Frontal cortex (tissue), 3 donors: ENCODE measurements at regions not wholly inside any gene's neighbourhood (a gene's known extent, or its start where the extent isn't known, plus 50 kb on each side); places are given as distances from the start of the nearest gene placed in this dataset.
"Not testable (repeated sequence)": the region's sequence is repeated elsewhere in the genome, so short reads cannot be mapped to it uniquely, and the experiment has no call there.

Source experiments
- DNase-seq, 2 donors: peaks; one replicate each; pipeline ENCODE4 v3.0.0; 2012; ENCODE audit warnings: low spot score in 2 of 2
- FAIRE-seq: peaks from 2 replicates; lab custom pipeline; 2012; peaks lifted over from hg19 to GRCh38; lab: Jason Lieb, UNC
- donor health status: control.
- donor health status: control.
- donor health status: control.

GRCh38 chr4:123200051-123200940 lies 196.3 kb upstream of the SPRY1 start:
- no peak for FAIRE-seq
- no peak for DNase-seq

DNA sequence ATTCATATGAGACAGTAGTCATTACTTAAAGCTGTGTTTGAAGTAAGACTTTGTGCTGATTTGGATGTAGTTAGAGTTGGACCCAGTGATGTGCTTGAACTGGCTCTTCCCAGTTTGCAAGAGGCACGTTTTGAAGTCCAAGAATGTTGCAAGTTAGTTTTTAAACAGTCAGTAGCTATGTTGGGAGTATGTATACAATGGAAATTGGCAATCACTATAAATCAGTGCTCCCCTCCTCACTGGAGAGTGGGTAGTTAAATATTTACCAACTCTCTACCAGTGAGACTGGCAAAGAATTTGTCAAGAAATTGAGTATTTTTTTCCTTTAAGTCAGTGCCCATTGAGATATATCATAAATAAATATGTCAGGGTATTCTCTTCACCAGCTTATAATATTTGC lies 191.9 kb upstream of the SPRY1 start:
- no peak for FAIRE-seq
- DNase-seq, result no peak

DNA sequence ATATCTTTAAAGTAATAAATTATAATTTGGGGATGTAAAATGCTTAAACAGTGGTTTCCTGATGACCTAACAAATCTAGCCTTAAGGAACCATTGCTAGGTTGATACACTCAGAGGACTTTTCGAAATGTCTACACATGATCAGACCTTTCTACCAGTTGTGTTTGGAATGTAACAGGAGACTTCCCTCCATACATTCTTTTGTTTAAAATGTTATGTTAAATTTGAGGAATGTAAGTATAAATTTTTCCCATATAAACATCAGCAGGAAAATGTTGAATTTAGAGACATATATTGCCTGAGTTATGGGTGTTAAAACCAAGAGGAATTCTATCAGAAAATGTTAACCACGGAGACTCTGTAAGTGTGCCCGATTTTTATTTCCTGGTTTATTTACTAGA lies 190.6 kb upstream of the SPRY1 start:
- FAIRE-seq (no peak), DNase-seq (no peak)

GRCh38 chr4:123209436-123209835 lies 187.2 kb upstream of the SPRY1 start:
- FAIRE-seq (no peak), DNase-seq (no peak)

- FAIRE-seq (no peak), DNase-seq (no peak)
These were observed 181.1 kb upstream of the SPRY1 start for GRCh38 chr4:123215536-123215935.

DNA sequence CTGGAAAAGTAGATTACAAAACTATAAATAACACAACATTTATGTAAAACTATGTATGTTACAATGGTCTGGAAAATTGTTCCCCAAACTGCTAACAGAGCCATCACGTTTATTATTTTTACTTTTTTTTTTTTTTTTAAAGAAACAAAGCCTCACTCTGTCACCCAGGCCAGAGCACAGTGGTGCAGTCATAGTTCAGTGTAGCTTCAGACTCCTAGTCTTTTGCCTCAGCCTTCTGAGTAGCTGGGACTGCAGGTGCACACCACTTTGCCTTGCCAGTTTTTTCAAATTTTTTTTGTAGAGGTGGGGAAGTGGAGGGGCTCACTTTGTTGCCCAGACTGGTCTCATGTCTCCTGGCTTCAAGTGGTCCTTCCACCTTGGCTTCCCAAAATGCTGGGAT lies 180.1 kb upstream of the SPRY1 start:
- FAIRE-seq, result no peak

DNA sequence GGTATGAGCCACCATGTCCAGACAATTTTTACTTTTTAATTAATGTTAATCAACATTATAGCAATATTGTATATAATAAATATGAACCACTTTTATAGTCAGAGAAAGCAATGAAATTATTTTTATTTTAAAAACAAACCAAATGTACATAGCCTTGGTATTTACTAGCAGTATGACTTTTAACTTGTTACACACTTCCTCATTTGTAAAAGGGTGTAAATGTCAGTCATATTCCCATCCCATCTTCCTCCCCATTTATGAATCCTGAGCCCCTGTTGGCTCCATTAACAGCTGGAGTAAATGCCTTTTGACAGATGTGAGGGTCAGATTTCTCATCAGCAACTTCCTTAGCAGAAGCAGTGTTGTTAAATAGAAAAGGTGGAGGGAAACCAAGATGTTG lies 179.6 kb upstream of the SPRY1 start:
- no peak for FAIRE-seq

More for the DNA sequence above, 180.1 kb upstream of the SPRY1 start:
- DNase-seq, result no peak

DNA sequence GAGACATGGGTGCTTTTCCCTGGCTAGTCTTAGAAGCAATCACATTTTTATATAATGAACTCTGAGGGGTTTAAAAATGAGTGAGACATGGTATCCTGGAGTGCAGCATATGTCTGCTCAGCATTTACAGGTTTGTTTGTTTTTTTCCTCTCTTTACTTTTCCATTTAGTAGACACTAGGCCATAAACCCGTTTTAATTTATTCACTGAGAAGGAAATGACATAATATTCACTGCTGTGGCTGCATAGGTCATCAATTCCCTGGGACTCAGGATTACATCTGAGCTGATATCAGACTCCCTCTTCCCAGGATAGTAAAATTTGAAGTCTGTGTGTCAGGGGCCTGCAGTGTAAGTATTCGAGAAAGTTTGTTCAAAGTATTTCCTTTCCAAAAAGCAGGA lies 178.9 kb upstream of the SPRY1 start:
- DNase-seq (no peak), FAIRE-seq (no peak)

More for the DNA sequence above, 179.6 kb upstream of the SPRY1 start:
- DNase-seq, result no peak

DNA sequence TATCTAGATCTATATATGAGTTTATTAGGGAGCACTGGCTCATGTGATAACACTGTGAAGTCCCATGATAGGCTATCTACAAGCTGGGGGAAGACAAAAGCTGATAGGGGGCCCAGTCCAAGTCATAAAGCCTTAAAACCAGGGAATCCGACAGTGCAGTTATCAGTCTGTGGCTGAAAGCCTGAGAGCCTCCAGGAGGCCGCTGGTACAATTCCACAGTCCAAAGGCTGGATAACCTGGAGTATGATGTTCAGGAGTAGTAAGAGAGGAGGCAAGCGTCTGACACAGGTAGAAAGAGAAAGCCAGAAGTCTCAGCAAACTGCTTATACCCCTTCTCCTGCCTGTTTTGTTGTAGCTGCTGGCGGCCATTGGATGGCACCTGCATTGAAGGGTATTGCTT lies 177.6 kb upstream of the SPRY1 start:
- DNase-seq (no peak), FAIRE-seq (no peak)

- DNase-seq (no peak), FAIRE-seq (no peak)
These were observed 167.3 kb upstream of the SPRY1 start for GRCh38 chr4:123229286-123229685.

DNA sequence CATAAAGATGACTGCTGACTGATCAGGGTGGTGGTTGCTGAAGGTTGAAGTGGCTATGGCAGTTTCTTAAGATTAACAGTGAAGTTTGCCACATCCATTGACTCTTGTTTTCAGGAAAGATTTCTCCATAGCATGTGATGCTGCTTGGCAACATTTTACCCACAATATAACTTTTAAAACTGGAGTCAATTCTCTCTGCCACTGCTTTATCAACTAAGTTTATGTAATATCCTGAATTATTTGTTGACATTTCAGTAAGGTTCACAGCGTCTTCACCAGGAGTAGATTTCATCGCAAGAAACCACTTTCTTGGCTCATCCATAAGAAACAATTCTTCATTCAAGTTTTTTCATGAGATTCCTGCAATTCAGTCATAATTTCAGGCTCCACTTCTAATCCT lies 166.5 kb upstream of the SPRY1 start:
- no peak for FAIRE-seq
- DNase-seq, result no peak

DNA sequence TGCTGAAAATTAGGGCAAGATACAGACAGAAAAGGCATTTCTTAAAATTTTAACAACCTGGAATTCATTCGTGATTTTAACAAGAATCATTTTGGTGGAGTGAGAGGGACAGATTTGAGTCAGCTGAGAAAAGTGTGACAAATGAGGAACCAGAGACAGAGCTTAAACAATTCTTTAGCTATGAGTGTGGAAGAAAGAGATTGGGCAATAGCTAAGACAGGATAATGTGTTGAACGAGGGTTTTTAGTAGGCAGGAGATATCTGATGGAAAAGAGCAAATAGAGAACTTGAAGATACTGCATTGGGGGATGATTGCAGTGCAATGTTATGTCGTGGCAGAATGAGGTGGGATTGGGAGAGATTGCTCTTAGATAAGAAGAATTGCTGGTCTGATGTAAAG lies 164.2 kb upstream of the SPRY1 start:
- FAIRE-seq (no peak), DNase-seq (no peak)

DNA sequence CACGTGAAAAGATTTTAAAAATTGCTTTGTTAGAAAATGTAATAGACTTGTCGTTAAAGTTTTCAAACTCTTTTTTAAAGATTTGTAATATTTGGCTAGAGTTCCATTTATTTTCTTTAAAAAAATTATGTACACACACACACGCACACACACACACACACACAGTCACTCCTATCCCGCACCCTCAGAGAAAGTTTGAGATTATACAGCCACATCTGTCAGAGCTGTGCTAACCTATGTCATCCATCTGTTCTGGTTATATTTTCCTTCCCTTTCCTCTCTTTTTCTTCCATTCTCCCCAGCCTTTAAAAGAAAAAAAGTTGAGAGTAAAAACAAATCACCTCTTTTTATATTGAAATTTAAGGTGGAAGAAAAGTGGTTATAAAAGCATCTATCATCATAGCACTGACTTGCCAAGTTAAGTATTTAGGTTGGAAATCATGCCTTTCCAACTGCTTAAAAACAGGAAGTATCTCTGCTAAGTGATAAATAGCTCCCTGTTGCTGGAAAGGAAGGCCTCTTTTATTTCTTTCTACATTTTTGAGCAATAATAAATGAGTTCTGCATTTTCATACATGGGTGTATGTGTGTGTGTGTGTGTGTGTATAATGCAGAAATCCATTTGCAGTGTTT lies 163.3 kb upstream of the SPRY1 start:
- no peak for DNase-seq
- no peak for FAIRE-seq

- DNase-seq (no peak), FAIRE-seq (no peak)
These were observed 161.6 kb upstream of the SPRY1 start for GRCh38 chr4:123234955-123235354.

GRCh38 chr4:123235431-123235830 lies 161.2 kb upstream of the SPRY1 start:
- no peak for FAIRE-seq
- DNase-seq, result no peak

GRCh38 chr4:123236606-123237005 lies 160.0 kb upstream of the SPRY1 start:
- DNase-seq, result no peak
- FAIRE-seq, result no peak

GRCh38 chr4:123240286-123240685 lies 156.3 kb upstream of the SPRY1 start:
- DNase-seq, FAIRE-seq: not testable (repeated sequence)

GRCh38 chr4:123243220-123243619 lies 153.4 kb upstream of the SPRY1 start:
- FAIRE-seq, DNase-seq: not testable (repeated sequence)

DNA sequence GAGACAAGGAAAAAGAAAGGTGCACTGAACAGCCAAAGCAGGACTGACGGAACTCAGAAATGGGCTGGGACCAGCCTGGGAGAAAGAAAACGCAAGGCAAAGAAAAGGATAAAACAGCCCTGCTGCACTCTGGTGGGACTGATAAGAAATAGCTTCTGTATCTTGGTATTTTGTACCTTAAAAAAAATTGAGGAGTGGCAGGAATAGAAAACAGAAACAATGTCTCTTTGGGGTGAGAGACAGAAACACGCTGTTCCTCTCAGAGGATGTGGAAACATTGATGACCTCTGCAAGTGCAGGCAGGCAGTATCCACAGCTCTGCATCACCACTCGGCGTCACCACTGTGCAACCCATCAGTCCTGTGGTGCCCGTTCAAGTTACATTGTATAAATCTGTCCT lies 152.5 kb upstream of the SPRY1 start:
- DNase-seq (no peak), FAIRE-seq (no peak)

DNA sequence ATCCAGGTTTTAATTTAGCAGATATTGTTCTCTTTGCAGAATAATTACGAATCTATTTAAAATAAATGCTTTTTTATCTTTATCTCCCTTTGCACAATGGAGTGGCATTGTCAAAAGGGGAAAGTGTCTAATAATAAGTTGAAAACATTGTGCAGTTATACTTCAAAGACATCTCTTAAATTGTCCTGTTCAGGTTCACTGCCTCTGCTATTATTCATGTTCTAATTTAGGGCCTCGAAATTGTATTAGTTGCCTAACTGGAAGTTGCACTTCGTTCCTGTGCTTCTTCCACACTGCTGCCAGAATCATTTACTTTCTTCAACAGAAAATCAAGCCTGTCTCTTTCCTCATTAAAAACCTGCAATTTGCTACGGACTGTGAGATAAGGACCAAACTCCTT lies 150.5 kb upstream of the SPRY1 start:
- FAIRE-seq, result no peak
- DNase-seq, result no peak

DNA sequence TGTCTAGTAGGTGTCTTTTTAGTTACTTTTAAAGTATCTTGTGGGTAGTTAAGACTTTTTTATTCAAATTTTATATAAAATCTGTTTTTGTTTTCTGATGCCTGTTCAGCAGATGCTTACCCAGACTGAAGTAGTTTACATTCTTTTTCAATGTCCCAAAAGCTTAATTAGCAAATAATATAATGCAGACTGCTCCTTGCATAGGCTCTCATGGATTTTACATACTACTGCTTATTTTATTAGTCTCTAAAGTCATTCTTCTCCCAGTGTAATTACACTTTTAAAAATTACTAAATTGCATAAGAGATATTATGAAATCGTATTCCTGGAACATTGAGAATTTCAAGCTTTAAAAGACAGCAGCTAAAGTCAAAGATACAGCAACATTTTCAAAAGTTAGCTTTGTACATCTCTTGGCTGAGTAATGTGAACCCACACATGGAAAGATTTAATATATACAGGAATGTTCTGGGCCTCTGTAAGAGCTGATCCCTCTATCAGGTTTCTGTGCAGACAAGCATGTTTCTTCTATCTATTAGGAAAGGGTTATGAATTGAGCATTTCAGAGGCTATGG lies 148.4 kb upstream of the SPRY1 start:
- DNase-seq (no peak), FAIRE-seq (no peak)
